ENCODE measurements at regions not wholly inside any gene's neighbourhood (a gene's known extent, or its start where the extent isn't known, plus 50 kb on each side); places are given as distances from the start of the nearest gene placed in this dataset.
"Not testable (repeated sequence)": the region's sequence is repeated elsewhere in the genome, so short reads cannot be mapped to it uniquely, and the experiment has no call there.

GRCh38 chr2:111481219-111481618 lies 360.5 kb downstream of the BCL2L11 start:
- not testable (repeated sequence) for TF ChIP-seq POLR2A (IDR thresholded peaks at IDR 0.05; ENCODE audit: borderline replicate concordance, extremely low read depth, insufficient read depth, insufficient read length); CTCF (IDR thresholded peaks at IDR 0.05 in 2 of 3, conservative IDR thresholded peaks at IDR 0.05 in 1 of 3; ENCODE audit: borderline replicate concordance in 1 of 3, insufficient read depth in 1 of 3, low read depth in 2 of 3, low read length in 2 of 3)

Measured in HCT116 (cell line).